ENCODE measurements at regions not wholly inside any gene's neighbourhood (a gene's known extent, or its start where the extent isn't known, plus 50 kb on each side); places are given as distances from the start of the nearest gene placed in this dataset.

- Histone ChIP-seq H3K9me3 (peaks cover 0 to 18% (median 10%) of the 10 kb centered on the region in 8 donors), H3K27me3 (replicated peaks in 1 of 7) (no peaks in the 10 kb centered on the region), H3K4me3 (no peak overlapping the region), H3K4me1 (no peaks in the 10 kb centered on the region), H3K36me3 (no peaks in the 10 kb centered on the region), H3K27ac (no peak overlapping the region)
- intact Hi-C loops (cut with DNase I; ENCODE audit: low total_unique reads), result no loop called here
- whole genome bisulfite sequencing, 5 donors, result 65 to 88% (median 69%) methylated on average over 1 of the region's 1 CpG
- TF ChIP-seq POLR2A (IDR thresholded peaks at IDR 0.05), result no peak
- no peak for TF ChIP-seq CTCF (IDR thresholded peaks at IDR 0.05 in 8 of 11, conservative IDR thresholded peaks at IDR 0.05 in 3 of 11)
- no peak for TF ChIP-seq POLR2AphosphoS5 (IDR thresholded peaks at IDR 0.05)
- DNase-seq, result no peak
Measured at GRCh38 chr2:180219491-180219890, 212.4 kb upstream of the CWC22 start.

GRCh38 chr2:180208841-180209240 lies 201.7 kb upstream of the CWC22 start:
- WGBS, 5 donors, result 53 to 80% (median 67%) methylated on average over 2 of the region's 2 CpGs
- no peaks in the 10 kb centered on the region for H3K9me3 ChIP-seq
- H3K4me1 ChIP-seq, result no peaks in the 10 kb centered on the region
- H3K27me3 ChIP-seq (replicated peaks in 1 of 7), result no peaks in the 10 kb centered on the region
- TF ChIP-seq POLR2A (IDR thresholded peaks at IDR 0.05) (no peak), POLR2AphosphoS5 (IDR thresholded peaks at IDR 0.05) (no peak), CTCF (IDR thresholded peaks at IDR 0.05 in 8 of 11, conservative IDR thresholded peaks at IDR 0.05 in 3 of 11) (no peak)
- no peak overlapping the region for H3K27ac ChIP-seq
- intact Hi-C loops (cut with DNase I; ENCODE audit: low total_unique reads), result no loop called here
- no peak overlapping the region for H3K4me3 ChIP-seq
- no peak for DNase-seq
- H3K36me3 ChIP-seq, result no peaks in the 10 kb centered on the region

- 74 to 84% (median 76%) methylated on average over 6 of the region's 6 CpGs for WGBS, 5 donors
- no peak for TF ChIP-seq POLR2AphosphoS5 (IDR thresholded peaks at IDR 0.05)
- TF ChIP-seq CTCF (IDR thresholded peaks at IDR 0.05 in 8 of 11, conservative IDR thresholded peaks at IDR 0.05 in 3 of 11), result no peak
- no peak for TF ChIP-seq POLR2A (IDR thresholded peaks at IDR 0.05)
- H3K27ac ChIP-seq, result no peak overlapping the region
Measured at GRCh38 chr2:180205621-180206235, 198.6 kb upstream of the CWC22 start.

GRCh38 chr2:180203972-180204371 lies 196.9 kb upstream of the CWC22 start:
- Histone ChIP-seq H3K4me1 (no peaks in the 10 kb centered on the region), H3K27me3 (replicated peaks in 1 of 7) (no peaks in the 10 kb centered on the region), H3K36me3 (no peaks in the 10 kb centered on the region), H3K4me3 (no peak overlapping the region), H3K9me3 (no peaks in the 10 kb centered on the region), H3K27ac (no peak overlapping the region)
- intact Hi-C loops (cut with DNase I; ENCODE audit: low total_unique reads), result no loop called here
- no peak for TF ChIP-seq CTCF (IDR thresholded peaks at IDR 0.05 in 8 of 11, conservative IDR thresholded peaks at IDR 0.05 in 3 of 11)
- TF ChIP-seq POLR2AphosphoS5 (IDR thresholded peaks at IDR 0.05), result no peak
- no peak for TF ChIP-seq POLR2A (IDR thresholded peaks at IDR 0.05)
- no peak for DNase-seq
- WGBS, 5 donors, result 81 to 94% (median 90%) methylated on average over 2 of the region's 2 CpGs

More at GRCh38 chr2:180205621-180206235, 198.6 kb upstream of the CWC22 start:
- no peak for DNase-seq
- intact Hi-C loops (cut with DNase I; ENCODE audit: low total_unique reads), result no loop called here
- Histone ChIP-seq H3K4me3 (no peak overlapping the region), H3K27me3 (replicated peaks in 1 of 7) (no peaks in the 10 kb centered on the region), H3K36me3 (no peaks in the 10 kb centered on the region), H3K4me1 (no peaks in the 10 kb centered on the region), H3K9me3 (no peaks in the 10 kb centered on the region)

All from spleen (tissue), 11 donors.